Left ventricle myocardium inferior (tissue), 1 donor: ENCODE measurements at regions not wholly inside any gene's neighbourhood (a gene's known extent, or its start where the extent isn't known, plus 50 kb on each side); places are given as distances from the start of the nearest gene placed in this dataset.

Source experiments
- DNase-seq: peaks from one replicate; pipeline ENCODE4 v3.0.0-alpha.2; 2020
- H3K27ac ChIP-seq: fragments of 200-600 bp; replicated peaks from 2 replicates; pipeline ENCODE4 v1.8.0; 2021
- H3K27me3 ChIP-seq: fragments of 200-600 bp; 2 replicates; pipeline ENCODE4 v1.8.0; 2021; ENCODE audit warnings: low read depth
- H3K36me3 ChIP-seq: fragments of 200-600 bp; 2 replicates; pipeline ENCODE4 v1.8.0; 2021
- H3K4me1 ChIP-seq: fragments of 200-600 bp; 2 replicates; pipeline ENCODE4 v1.8.0; 2021
- H3K4me3 ChIP-seq: fragments of 200-600 bp; 2 replicates; pipeline ENCODE4 v1.8.0; 2021; ENCODE audit warnings: mild to moderate bottlenecking, moderate library complexity
- H3K9me3 ChIP-seq: fragments of 200-600 bp; replicated peaks from 2 replicates; pipeline ENCODE4 v1.8.0; 2021
- intact Hi-C: fragments of 100-400 bp; cut with micrococcal nuclease; formaldehyde crosslinking; loops from one replicate; pipeline ENCODE4 v1.11.0; 2022
- TF ChIP-seq, protein P1 (sequence below): fragments of 200-600 bp; IDR thresholded peaks from 2 replicates; pipeline ENCODE4 v1.8.0; 2021; ENCODE audit warnings: antibody characterized with exemption, mild to moderate bottlenecking, borderline replicate concordance
- donor health status: DM: no; HTN: yes; CAD: no; lungs with severe emphysema.

GRCh38 chr10:44042075-44042770 lies 342.7 kb downstream of the CXCL12 start:
- no peak for DNase-seq
- peaks cover 22% of the 10 kb centered on the region for H3K4me1 ChIP-seq
- no peaks in the 10 kb centered on the region for H3K36me3 ChIP-seq
- no peak overlapping the region for H3K4me3 ChIP-seq
- peaks cover 6% of the 10 kb centered on the region for H3K9me3 ChIP-seq
- TF ChIP-seq, protein P1, sequence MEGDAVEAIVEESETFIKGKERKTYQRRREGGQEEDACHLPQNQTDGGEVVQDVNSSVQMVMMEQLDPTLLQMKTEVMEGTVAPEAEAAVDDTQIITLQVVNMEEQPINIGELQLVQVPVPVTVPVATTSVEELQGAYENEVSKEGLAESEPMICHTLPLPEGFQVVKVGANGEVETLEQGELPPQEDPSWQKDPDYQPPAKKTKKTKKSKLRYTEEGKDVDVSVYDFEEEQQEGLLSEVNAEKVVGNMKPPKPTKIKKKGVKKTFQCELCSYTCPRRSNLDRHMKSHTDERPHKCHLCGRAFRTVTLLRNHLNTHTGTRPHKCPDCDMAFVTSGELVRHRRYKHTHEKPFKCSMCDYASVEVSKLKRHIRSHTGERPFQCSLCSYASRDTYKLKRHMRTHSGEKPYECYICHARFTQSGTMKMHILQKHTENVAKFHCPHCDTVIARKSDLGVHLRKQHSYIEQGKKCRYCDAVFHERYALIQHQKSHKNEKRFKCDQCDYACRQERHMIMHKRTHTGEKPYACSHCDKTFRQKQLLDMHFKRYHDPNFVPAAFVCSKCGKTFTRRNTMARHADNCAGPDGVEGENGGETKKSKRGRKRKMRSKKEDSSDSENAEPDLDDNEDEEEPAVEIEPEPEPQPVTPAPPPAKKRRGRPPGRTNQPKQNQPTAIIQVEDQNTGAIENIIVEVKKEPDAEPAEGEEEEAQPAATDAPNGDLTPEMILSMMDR: no peak
- intact Hi-C loops: no loop called here
- H3K27ac ChIP-seq: no peak overlapping the region
- no peaks in the 10 kb centered on the region for H3K27me3 ChIP-seq

GRCh38 chr10:44039599-44039998 lies 345.3 kb downstream of the CXCL12 start:
- Histone ChIP-seq H3K9me3 (peaks cover 6% of the 10 kb centered on the region), H3K27me3 (no peaks in the 10 kb centered on the region), H3K4me3 (no peak overlapping the region), H3K4me1 (peaks cover 5% of the 10 kb centered on the region), H3K36me3 (no peaks in the 10 kb centered on the region), H3K27ac (no peak overlapping the region)
- intact Hi-C loops: no loop called here
- TF ChIP-seq, protein P1: no peak
- DNase-seq: no peak

DNA sequence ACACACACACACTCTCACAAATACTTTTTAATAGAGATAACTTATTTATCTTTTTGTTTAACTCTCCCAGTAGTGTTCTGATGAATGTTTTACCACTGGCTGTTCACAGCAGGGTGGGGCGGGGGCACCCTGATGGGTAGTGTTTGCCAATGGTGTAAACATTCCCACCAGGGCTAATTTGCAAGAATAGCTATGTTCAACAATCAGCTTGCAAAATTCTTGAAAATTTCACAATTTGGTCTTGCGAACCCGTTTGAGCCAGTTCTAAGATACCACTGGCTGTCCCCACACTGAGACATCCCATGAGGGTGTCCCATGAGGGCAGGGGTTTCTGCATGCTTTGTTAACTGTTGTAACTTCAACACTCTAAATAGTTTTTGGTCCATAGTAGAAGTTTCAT lies 348.5 kb downstream of the CXCL12 start:
- Histone ChIP-seq H3K27ac (no peak overlapping the region), H3K27me3 (no peaks in the 10 kb centered on the region), H3K4me1 (no peaks in the 10 kb centered on the region), H3K36me3 (no peaks in the 10 kb centered on the region), H3K4me3 (no peak overlapping the region), H3K9me3 (peaks cover 6% of the 10 kb centered on the region)
- TF ChIP-seq, protein P1: no peak
- intact Hi-C loops: no loop called here
- no peak for DNase-seq

DNA sequence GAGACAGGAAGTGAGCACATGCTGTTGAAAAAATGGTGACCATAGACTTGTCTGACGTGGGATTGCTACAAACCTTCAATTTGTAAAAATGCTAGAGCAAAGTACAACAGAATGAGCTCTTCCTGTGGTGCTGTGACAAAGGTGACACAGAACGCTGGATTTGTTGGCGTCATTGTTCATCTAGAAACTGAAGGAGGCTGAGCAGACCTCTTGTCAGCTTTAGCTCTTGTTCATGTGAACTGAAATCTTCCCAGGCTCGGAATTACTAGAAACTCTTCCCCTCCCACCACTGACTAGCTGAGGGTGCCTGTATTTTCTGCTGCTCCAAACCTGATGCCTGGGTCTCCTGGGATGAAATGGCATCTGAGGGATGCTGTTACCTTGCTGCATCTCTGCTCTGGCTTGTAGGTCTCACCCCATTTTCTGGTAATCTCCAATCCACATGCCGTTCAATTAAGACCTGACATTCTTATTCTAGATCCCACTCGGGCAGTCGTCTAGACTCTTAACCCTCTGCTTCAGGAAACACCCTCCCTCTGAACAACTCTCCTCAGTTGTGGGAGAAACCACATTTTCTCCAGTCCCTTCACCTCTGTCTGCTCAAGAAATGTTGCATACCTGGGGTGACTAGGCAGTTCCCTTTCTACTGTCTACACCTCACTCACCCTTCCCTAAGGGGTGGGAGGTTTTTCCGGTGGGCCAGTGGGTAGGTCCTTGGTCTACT lies 349.3 kb downstream of the CXCL12 start:
- Histone ChIP-seq H3K4me1 (peaks cover 2% of the 10 kb centered on the region), H3K9me3 (peaks cover under 1% of the 10 kb centered on the region), H3K4me3 (no peak overlapping the region), H3K36me3 (no peaks in the 10 kb centered on the region), H3K27me3 (no peaks in the 10 kb centered on the region), H3K27ac (no peak overlapping the region)
- DNase-seq: no peak
- intact Hi-C loops: no loop called here
- TF ChIP-seq, protein P1: no peak

- DNase-seq: no peak
- no peak overlapping the region for H3K4me3 ChIP-seq
- no peaks in the 10 kb centered on the region for H3K9me3 ChIP-seq
- peaks cover 9% of the 10 kb centered on the region for H3K4me1 ChIP-seq
- TF ChIP-seq, protein P1: no peak
- H3K27me3 ChIP-seq: no peaks in the 10 kb centered on the region
- H3K27ac ChIP-seq: no peak overlapping the region
- intact Hi-C loops: no loop called here
- H3K36me3 ChIP-seq: no peaks in the 10 kb centered on the region
These were observed 350.0 kb downstream of the CXCL12 start for GRCh38 chr10:44034946-44035345.
